ENCODE measurements at regions not wholly inside any gene's neighbourhood (a gene's known extent, or its start where the extent isn't known, plus 50 kb on each side); places are given as distances from the start of the nearest gene placed in this dataset.

GRCh38 chr10:28938745-28939144, 261.4 kb downstream of the BAMBI start:
- TF ChIP-seq CTCF (IDR thresholded peaks at IDR 0.05), result no peak
- no peak for TF ChIP-seq POLR2A (IDR thresholded peaks at IDR 0.05)

All from heart left ventricle (tissue), 13 donors.